ENCODE measurements at regions not wholly inside any gene's neighbourhood (a gene's known extent, or its start where the extent isn't known, plus 50 kb on each side); places are given as distances from the start of the nearest gene placed in this dataset.

- Histone ChIP-seq H3K27ac (ENCODE audit: extremely low read depth, low read depth, low read length) (no peak overlapping the region), H4K20me1 (replicated peaks; ENCODE audit: control insufficient read depth, insufficient read depth, low read length) (peaks cover 3% of the 10 kb centered on the region; the same call in 1 of the 2 replicates), H3K9ac (ENCODE audit: insufficient read depth in 1 of 2, low read depth in 2 of 2, low read length in 2 of 2) (no peak overlapping the region), H3K4me1 (replicated peaks in 1 of 2; ENCODE audit: control insufficient read depth in 2 of 2, insufficient read depth in 2 of 2, low read length in 2 of 2) (no peaks in the 10 kb centered on the region), H3K27me3 (ENCODE audit: control insufficient read depth in 2 of 2, insufficient read depth in 2 of 2, low read length in 2 of 2) (peaks cover 28 to 69% of the 10 kb centered on the region in 2 experiments), H2AFZ (ENCODE audit: low read depth, low read length) (no peak overlapping the region), H3K4me2 (ENCODE audit: insufficient read depth, low read length) (no peak overlapping the region), H3K4me3 (no peak overlapping the region), H3K36me3 (ENCODE audit: control insufficient read depth, insufficient read depth, low read length) (no peaks in the 10 kb centered on the region), H3K9me1 (ENCODE audit: control insufficient read depth, insufficient read depth, low read length) (no peaks in the 10 kb centered on the region), H3K9me3 (replicated peaks; ENCODE audit: control insufficient read depth, insufficient read depth, low read depth, low read length) (no peaks in the 10 kb centered on the region), H3K79me2 (ENCODE audit: control insufficient read depth, insufficient read depth, low read length) (no peaks in the 10 kb centered on the region)
- WGBS (ENCODE audit: insufficient coverage, low coverage, missing lambda C conversion rate): 2% methylated on average over 33 of the region's 33 CpGs
- DNase-seq (ENCODE audit: extremely low read depth in 1 of 4, low spot score in 3 of 4) (no peak), ATAC-seq (no peak), FAIRE-seq (no peak)
- BruUV-seq (replicated peaks): no TSS peak
- in situ Hi-C loops (cut with MboI) (no loop called here), intact Hi-C loops (cut with micrococcal nuclease) (no loop called here)
- ChIA-PET POLR2A (interaction anchor here (0.6 kb wide), 1 partner anchor 316 kb away, joined by 3 read pairs; no protein-coding TSS in a partner anchor), CTCF (ENCODE audit: low intra/inter-chr PET ratio) (no interaction called here)
- TF ChIP-seq ZNF143 (CRISPR knock-in tag; IDR thresholded peaks at IDR 0.05): no peak
- no peak for TF ChIP-seq STAT5B (CRISPR knock-in tag; IDR thresholded peaks at IDR 0.05)
Observed at GRCh38 chr9:134251296-134252069, 74.8 kb upstream of the RXRA start.

- H2AFZ ChIP-seq (ENCODE audit: low read depth, low read length): no peak overlapping the region
- TF ChIP-seq SAP30 (IDR thresholded peaks at IDR 0.05; ENCODE audit: borderline replicate concordance, insufficient read depth, low read depth, low read length, poor library complexity, severe bottlenecking): no peak
- no peak for TF ChIP-seq ZNF174 (CRISPR knock-in tag; IDR thresholded peaks at IDR 0.05)
- no peak for TF ChIP-seq NCOR1 (IDR thresholded peaks at IDR 0.05)
- TF ChIP-seq TSC22D4 (tag; IDR thresholded peaks at IDR 0.05): no peak
- H3K27ac ChIP-seq (ENCODE audit: extremely low read depth, low read depth, low read length): no peak overlapping the region
- CTCF ChIA-PET (ENCODE audit: low intra/inter-chr PET ratio): no interaction called here
- DNase-seq (ENCODE audit: extremely low read depth in 1 of 4, low spot score in 3 of 4) (no peak), ATAC-seq (no peak), FAIRE-seq (no peak)
- no peaks in the 10 kb centered on the region for H3K9me3 ChIP-seq (replicated peaks; ENCODE audit: control insufficient read depth, insufficient read depth, low read depth, low read length)
- no peak overlapping the region; a peak in 1 of 4 replicates for H3K9ac ChIP-seq (ENCODE audit: insufficient read depth in 1 of 2, low read depth in 2 of 2, low read length in 2 of 2)
- no peak overlapping the region for H3K4me3 ChIP-seq
- H3K9me1 ChIP-seq (ENCODE audit: control insufficient read depth, insufficient read depth, low read length): no peaks in the 10 kb centered on the region
- in situ Hi-C loops (cut with MboI): no loop called here
- H3K36me3 ChIP-seq (ENCODE audit: control insufficient read depth, insufficient read depth, low read length): no peaks in the 10 kb centered on the region
- H3K27me3 ChIP-seq (ENCODE audit: control insufficient read depth in 2 of 2, insufficient read depth in 2 of 2, low read length in 2 of 2): peaks cover 28 to 75% of the 10 kb centered on the region in 2 experiments
- WGBS (ENCODE audit: insufficient coverage, low coverage, missing lambda C conversion rate): 11% methylated on average over 23 of the region's 23 CpGs
- intact Hi-C loops (cut with micrococcal nuclease): no loop called here
- no peak overlapping the region for H3K4me2 ChIP-seq (ENCODE audit: insufficient read depth, low read length)
- H3K4me1 ChIP-seq (replicated peaks in 1 of 2; ENCODE audit: control insufficient read depth in 2 of 2, insufficient read depth in 2 of 2, low read length in 2 of 2): no peaks in the 10 kb centered on the region
- H4K20me1 ChIP-seq (replicated peaks; ENCODE audit: control insufficient read depth, insufficient read depth, low read length): peaks cover 3% of the 10 kb centered on the region; the same call in 1 of the 2 replicates
- BruUV-seq (replicated peaks): no TSS peak
- POLR2A ChIA-PET: interaction anchor here (0.6 kb wide), 1 partner anchor 317 kb away, joined by 3 read pairs; no protein-coding TSS in a partner anchor
- no peaks in the 10 kb centered on the region for H3K79me2 ChIP-seq (ENCODE audit: control insufficient read depth, insufficient read depth, low read length)
Observed at GRCh38 chr9:134252084-134252830, 74.0 kb upstream of the RXRA start.
